Right lung (tissue), 2 donors: ENCODE measurements at regions not wholly inside any gene's neighbourhood (a gene's known extent, or its start where the extent isn't known, plus 50 kb on each side); places are given as distances from the start of the nearest gene placed in this dataset.

Experiments used
- DNase-seq, 2 donors: peaks; one replicate each; pipeline ENCODE4 v3.0.0-alpha.2; 2013

DNA sequence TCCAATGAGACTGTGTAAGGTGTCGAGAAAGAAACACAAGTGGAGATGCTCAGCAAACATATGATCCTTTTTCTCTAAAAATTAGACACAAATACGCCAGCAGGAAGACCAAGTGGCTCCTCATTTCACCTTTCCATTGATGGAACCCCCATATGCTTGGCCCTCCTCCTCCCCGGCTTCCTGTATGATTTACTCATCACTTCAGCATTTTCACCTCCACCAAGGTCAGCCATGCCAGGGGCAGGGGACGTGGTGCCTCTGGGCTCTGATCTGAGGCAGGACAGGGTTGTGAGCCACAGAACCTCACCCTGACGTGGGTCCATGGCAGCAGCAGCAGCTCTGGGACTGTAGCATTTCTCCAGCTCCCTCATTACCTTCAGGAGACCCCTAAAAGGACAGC lies 116.8 kb upstream of the PFKP start:
- DNase-seq, result no peak

DNA sequence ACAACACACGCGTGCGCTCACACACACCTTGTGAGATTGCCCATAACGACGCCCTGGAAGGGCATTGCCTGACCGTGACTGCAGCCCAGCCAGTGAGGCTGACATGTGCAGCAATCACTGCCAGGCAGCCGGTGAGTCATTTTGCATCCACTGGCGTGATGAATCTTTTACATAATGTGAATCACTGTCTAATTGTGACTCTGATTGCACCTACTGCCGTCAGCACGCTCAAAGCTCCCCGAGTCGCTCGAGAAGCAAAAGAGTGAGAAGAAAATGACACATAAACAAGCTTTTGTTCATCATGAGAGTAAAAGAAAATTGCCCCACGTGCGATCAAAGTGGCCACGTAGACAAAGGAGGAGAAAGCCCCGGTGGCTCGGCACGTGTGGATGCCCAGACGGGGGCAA lies 117.4 kb upstream of the PFKP start:
- no peak for DNase-seq

DNA sequence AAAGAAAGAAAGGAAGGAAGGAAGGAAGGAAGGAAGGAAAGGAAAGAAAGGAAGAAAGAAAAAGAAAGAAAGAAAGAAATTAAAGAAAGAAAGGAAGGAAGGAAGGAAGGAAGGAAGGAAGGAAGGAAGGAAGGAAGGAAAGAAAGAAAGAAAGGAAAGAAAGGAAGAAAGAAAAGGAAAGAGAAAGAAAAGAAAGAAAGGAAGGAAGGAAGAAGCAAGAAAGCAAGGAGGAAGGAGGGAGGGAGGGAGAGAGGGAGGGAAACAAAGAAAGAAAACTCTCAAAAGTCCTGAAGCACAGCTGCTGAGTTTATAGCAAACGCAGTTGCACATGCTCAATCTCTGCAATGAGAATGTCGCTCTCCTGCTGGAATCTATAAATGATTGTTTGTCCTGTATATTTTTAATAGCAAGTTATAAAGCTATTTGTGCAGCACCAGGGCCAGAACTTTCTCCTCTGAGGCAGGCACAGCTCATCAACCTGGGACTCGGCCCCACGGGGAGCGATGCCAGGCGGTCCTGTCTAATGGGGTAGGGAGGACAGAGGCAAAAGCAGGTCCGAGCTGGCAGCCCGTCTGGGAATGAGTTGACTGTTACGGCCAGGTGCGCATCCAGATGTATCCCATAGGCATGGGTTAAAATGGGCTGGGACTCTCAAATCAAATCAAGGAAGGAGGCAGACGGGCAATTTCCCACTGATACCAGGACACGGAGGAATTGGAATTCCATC lies 118.0 kb upstream of the PFKP start:
- no peak for DNase-seq

DNA sequence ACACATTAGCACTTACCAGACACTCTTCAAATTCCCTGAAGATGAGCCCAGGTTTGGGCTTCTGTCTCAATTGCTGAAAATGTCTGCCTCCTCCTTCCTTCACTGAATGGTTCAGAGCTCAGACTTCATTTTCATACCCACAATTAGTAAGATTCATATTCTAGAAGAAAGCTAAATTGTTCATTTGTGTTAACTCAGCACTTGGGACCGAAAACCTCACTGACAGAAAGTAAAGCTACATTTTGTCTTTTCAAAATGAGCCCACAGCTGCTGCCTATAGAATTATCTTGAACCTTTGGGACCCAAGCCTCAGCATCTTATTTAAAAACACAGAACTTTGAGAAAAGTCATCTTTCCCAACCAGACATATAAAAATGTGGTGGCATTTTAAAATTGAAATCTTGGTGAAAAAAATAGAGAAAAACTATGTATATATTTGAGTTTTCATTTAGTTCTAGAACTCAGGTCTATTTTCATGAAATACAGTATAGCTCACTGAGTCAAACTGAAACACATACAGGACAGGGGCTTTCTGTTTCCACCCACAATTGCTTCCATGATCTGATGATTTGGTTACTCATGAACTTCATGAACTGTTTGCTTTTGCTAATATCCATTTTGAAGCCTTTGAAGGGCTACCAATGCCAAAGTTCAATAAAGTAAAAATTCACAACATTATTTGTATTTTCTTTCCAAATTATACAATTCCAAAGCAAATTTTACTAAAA lies 119.1 kb upstream of the PFKP start:
- DNase-seq, result no peak

DNA sequence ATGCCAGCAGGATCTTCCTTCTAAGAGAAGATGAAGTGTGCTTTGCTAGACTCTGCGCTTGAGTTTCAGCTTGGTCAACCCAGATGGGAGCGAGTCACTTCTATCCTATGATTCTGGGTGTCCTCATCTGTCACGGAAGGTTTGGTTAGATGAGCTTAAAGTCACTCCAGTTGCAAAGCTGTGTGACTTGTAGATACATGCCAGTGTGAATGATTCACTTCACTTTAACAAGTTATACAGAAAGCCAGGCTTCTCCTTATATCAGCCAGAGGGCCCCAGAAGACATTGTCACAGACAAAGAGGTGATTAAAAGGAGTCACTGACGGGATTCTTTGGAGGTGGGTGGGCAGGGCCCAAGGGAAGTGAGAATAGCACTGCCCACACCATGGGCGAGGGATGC lies 122.6 kb upstream of the PFKP start:
- DNase-seq, result no peak

DNA sequence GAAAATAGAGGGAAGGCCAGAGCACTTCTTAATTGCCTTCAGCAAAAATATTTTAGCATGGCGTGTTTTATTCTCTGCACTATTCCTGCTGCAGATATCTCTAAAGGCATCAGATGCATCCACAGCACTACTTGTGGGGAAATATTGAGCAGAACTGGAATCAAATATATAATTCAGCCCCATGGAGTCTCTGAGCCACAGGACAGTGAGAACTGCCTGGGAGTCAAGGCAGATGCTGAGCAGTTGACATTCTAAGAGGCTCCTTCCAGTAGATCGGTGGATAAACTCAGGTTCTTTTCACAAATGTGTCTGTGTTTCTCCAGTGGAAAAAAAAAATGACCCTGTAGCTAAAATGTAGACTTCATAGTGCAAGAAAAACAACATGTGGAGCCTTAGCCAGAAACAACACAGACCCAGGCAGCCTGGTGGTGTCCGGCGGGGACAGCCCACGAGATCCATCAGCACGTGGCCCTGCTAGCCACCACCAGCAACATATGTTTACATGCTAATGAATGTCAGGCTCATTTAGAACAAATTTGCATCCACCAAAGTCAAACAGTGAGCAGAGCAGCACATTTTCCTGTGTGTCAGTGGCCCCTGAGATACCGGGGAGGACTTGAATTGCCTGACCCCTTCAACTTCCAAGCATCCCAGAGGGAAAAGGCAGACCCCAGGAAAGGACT lies 123.3 kb upstream of the PFKP start:
- no peak for DNase-seq

DNA sequence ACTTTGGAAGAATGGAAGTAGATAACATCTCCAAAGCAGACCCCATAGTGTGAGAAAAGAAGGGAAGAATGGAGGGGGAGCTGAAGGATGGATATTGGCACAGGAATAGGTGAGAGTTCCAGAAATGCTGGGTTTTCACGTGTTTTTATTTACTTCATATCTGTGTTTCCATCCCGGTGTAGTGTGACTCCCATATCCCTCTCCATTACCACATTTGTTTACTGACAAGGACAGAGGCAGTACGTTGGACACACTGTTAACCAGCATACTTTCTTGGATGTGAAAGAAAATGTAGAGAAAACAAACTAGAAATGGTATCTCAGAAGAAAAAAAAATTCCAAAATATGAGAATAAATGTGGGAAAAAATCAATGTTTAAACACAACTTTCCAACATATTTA lies 124.4 kb upstream of the PFKP start:
- DNase-seq, result no peak

DNA sequence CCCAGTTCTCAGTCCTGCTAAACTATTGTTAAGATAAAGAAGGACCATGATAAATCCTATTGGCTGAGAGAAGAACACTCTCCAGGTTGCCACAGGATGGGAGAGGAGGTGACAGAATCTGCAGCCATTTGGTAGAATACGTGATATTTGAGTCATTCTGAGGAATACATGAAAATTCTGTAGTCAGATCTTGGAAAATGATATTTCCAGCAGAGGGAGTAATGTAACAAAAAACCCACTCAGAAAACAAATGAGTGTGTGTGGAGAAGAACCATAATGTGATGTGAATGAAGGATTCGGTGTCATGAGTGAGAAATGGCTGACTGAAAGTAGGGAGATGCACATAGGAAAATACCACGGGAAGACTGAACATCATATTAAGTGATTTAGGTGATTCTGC lies 128.5 kb upstream of the PFKP start:
- DNase-seq, result no peak

DNA sequence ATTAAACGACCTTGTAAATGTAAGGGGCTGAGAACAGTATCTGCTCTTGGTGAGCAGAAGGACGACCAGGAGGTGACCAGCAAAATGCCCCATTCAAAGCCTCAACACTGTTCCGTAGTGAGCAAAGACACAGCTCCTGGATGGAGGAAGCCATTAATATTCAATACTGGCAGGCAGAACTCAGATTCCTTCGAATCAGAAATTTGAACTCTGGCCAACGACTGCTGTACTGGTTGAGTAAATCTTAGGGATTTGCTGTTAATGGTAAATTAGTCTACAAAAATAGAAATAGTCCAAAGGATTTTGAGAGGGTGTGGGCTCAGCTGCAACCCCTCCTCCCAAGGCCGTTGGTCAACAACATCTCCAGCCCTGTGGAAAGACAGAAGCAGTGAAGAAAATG lies 130.5 kb upstream of the PFKP start:
- peak in 1 of 2 donors; percentile 2 for DNase-seq

DNA sequence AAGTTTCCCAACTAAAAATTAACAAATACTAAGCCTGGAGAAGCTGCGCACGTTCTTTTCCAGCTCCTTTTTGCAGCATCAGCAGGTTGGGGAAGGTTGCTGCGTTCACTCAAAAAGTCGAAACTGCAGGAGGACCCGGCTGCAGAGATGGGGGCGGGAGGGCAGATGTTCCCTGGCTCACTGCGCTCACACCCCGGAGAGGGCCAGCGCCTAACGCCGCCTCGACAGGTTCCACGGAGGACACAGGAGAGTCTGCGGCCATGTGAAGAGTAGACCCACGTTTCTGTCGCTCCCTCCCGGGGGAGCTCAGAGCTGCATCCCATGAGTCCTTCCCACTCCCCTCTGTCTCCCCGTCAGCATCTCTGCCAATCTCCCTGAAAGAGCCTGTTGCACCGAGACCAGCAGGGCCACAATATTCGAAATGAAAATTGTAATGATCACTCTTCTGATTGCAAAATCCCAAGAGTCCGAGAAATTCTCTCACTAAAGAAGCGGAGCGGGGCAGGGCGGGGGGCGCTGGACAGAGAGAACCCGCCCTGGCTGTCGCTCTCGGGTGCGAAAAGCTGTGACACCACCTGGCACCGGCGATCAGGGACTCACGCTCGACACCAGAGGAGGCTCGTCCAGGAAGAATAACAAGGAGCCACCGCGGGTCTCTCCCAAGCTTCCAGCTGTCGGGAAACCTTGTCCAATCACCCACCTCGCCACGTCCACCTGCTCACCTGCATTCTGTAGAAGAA lies 131.5 kb upstream of the PFKP start:
- no peak for DNase-seq

DNA sequence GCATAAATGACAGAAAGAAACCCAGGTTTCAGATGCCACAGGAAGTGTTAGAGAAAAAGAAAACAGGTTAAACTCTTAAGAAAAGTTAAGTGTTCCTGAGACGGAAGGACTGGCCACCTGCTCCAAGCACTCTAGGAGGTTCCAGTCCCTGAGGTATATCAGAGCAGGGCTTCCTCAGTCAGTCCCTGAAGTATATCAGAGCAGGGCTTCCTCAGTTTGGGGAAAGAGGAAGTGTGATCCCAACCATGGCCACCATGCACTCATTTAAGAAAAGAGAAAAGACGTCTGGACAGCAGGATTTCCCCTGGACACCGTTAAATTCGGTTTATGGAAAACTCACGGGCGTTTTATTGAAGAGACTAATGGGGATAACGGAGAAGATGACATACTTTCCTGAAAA lies 133.4 kb upstream of the PFKP start:
- DNase-seq, result no peak

DNA sequence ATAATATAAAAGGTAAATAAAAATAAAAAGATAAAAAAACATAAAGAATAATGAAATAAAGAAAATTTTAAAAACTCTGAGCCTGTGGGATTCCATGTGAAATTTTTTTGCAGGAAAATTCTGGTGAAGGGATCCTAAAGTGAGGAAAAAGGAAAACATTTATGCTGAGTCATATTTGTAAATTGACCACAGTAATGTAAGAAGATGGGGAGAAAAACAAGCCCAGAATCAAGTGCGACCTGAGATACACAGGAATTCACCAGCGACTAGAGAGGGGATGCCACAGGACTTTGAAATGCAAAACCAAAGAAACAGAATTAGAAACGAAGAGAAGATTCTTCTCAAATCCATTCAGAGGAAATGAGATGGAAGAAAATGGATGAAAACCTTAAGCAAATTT lies 133.8 kb upstream of the PFKP start:
- no peak for DNase-seq

DNA sequence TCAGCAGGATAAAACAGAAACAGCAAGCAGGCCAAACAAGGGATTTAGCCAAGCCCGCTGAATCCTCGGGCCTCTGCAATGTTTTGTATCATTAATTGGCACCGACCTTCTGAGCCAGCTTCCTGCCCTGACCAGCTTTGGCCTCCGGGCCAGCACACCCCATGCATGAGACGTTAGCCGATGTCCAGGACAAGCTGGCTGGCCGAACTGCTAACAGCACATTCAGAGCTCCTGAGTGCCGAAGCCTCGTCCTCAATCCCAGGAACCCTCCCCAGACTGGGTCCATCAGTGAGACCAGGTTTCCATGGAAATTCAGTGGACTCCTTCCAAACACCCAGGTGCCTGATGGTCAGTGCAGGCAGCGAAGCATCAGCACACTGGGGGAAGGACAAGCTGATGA lies 134.3 kb upstream of the PFKP start:
- DNase-seq, result no peak

DNA sequence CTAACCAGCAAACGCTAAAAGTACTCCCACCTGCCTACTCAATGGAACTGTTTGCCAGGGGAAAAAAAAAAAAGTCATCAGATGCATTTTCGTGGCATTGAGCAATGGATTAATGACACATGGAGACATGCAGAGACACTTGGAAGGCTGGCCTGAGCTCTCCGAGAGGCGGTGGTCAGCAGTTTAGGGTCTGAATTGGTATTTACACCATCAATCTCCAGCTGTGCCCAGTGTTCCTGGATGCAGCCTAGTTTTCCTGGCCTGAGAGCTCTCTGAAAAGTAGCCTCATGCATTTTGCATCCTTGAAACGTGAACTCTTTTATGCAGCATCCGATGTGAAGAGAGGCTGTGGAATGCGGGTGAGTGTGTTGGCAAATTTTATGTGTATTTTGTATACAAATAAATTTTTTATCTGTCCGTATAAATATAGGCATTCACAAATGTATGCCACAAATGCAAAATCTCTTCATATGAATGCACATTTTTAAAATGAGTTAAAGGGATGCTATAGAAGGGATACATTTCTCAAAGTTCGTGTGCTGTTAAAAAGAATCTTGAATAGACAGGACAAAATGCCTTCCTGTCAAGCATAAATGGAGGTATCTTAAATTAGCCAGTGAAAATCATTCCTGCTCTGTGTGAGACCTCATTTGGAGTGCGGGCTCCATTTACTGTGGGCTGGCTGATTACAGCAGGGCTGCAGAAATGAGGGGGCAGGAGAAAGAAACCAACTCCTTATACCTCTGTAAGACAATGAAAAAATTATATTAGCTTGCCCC lies 137.7 kb upstream of the PFKP start:
- DNase-seq, result no peak

DNA sequence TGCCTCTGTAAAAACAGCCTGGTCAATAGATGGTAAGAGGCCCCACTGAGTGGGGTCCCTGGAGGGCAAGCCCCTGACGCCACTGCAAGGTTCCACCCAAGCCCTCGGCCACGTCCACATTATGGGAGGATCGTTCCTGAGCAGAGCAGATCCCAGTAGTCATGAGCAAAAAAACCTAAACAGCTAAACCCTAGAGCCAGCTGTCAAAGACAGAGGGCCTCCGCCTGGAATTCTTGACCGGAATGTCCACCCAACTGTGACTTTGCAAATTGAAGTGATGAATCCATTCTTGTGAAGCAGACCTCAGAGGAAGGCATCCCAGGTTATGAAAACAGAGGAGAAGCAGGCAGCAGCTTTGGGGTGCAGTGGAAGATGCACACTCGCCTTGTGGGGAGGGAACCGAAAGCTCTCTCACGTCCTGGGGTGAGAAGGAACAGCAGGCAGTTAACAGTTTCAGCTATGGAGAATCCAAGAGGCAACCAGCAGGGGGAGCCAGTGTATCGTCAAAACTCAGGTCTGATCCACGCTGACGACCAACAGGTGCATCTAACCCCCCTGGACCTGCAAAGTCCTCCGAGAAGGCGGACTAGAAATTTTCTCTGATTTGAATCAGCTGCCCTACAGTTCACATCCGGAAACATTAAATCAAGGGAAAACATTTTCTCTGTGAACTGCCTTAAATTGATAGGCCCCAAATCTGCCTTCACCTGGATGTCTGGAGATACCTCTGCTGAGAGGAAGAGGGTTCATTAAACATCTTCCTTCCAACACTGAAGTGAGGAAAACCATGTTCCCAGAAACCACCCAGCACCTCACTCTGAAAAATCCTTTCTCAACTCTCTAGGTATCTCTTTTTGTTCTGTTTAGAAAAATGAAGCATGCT lies 139.1 kb upstream of the PFKP start:
- peak; percentile 12 to 37 for DNase-seq

DNA sequence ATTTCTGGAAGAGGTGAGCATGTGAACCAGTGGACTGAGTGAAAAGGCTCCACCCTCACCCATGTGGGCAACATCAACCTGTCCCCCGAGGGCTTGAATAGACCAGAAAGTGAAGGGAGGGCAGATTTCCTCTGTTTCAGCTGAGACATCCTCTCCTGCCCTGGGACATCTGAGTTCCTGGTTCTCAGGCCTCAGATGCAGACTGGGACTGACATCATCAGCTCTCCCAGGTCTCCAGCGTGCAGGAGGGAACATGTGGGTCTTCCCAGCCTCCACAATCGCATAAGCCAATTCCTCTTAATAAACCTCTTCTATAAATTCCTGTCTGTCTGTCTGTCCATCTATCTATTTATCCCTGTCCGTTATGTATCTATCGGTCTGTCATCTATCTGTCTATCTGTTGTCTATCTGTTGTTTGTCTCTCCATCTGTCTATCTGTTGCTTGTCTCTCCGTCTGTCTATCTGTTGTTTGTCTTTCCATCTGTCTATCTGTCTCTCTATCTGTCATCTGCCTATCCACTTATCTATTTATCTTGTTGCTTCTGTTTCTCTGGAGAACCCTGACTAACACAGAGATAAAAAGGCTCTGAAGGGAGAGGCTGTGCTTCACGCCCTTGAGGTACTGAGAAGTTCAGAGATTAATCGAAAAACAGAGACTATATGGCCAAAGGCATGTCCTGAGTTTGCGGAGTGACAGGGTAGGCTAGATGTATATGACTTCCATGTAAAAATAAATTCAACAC lies 140.3 kb upstream of the PFKP start:
- no peak for DNase-seq

DNA sequence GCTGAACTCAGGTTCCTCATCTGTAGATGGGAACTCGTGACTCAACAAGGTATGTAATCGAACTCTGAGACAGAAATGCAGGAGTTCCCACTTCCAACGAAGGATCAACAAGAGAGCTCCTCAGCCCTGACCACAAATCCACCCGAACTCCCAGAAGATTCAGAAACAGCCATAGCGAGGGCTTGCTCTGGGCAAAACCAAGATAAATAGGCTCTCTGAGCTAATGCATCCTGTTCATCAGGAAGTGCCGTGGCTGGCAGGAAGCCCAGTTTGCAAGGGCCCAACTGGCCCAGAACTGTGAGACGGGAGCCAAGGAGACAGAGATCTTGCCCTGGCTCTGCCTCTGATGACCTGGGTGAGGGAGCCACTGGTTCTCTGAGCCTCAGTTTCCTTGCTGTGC lies 141.7 kb upstream of the PFKP start:
- peak; percentile 14 to 19 for DNase-seq

DNA sequence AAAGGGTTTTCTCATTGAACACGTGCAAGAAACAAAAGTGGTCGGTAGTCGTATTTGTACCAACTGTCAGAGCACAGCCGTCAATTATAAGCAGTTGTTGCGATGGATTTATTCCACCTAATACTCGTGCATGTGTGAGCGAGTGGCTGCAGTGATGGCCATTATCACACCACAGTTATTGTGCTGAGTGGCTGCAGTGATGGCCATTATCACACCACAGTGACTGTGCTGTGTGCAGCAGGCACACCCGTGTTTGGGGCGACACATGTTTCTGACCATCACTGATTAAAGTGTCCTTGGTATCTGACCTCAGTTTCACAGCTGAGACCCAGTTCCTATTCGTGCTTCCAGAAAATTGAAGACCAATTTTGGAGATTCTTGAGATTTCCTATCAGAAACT lies 142.9 kb upstream of the PFKP start:
- DNase-seq, result no peak

DNA sequence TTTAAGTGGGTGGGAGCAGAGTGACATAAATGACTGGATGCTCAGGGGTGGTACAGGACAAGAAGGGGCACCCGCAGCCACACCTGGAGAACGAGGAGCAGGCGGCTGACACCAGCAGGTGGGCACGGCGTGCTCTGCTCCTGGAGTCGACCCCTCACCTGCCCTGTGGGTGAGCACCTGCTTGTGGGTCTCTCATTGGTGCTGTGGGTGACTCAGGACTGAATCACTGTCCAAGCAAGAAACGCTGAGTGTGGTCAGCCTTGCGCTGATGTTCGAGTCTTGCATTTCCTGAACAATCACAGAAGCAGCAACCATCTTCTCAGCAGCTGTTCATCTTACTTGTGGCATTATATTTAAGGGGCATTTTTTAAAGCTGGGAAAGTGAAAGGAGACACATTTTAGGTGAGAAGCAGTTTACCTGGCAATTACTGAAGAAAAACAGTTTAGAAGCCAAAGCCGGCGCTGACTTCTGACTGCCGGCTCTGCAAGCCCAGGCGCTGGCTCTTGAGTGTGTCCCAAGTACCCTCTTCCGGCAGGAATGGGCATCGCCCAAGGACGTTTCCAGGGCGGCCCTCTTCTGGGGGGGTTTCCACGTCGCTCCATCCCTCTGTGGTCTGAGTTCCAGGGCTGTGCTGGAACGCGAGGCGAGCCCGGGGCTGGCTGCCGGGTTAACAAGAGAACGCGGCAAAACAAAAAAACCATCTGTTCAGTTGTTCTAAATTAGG lies 145.2 kb upstream of the PFKP start:
- no peak for DNase-seq
